ENCODE measurements at regions not wholly inside any gene's neighbourhood (a gene's known extent, or its start where the extent isn't known, plus 50 kb on each side); places are given as distances from the start of the nearest gene placed in this dataset.

DNA sequence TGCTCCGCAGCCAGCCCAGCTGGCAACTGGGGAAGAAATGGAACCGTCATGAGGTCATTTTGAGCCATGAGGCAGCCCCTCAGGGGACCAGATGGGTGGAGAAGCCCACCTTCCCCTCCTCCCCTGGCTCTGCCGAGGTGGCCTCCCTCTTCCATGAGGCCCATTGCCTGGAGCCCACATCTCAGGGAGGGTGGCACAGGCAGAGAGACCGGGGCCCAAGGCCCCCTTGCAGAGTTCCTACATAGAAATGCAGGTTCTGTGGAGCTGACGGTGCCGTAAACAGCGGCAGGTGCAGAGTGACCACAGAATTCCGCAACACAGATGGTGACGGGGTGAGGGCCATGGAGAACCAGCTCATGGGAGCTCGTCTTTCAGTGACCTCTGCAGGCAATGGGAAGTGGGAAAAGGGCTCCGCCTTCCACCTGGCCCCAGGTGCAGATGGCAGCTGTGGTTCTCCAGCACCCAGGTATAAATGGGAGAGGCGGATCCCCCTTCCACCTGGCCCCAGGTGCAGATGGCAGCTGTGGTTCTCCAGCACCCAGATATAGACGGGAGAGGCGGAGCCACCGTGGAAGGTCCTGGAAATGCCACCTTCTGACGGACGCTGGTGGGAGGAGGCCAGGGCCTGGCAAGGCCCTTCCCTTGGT is 765.4 kb downstream of the BRD1 start:
- H3F3A ChIP-seq (ENCODE audit: insufficient read depth): no peaks in the 10 kb centered on the region
- H3K9ac ChIP-seq (ENCODE audit: low read length): no peak overlapping the region
- H3K27ac ChIP-seq (ENCODE audit: low read depth, low read length): no peak overlapping the region
- H3K9me3 ChIP-seq (ENCODE audit: insufficient read depth, low read length): no peaks in the 10 kb centered on the region
- H4K20me1 ChIP-seq (ENCODE audit: low read depth, low read length): no peaks in the 10 kb centered on the region
- TF ChIP-seq CTCF (IDR thresholded peaks at IDR 0.05; ENCODE audit: insufficient read depth, low read length, poor library complexity, severe bottlenecking) (no peak), EZH2phosphoT487 (conservative IDR thresholded peaks at IDR 0.05; ENCODE audit: low read length) (no peak)
- no peaks in the 10 kb centered on the region for H3K27me3 ChIP-seq (ENCODE audit: low read length)
- no peak overlapping the region for H3K4me3 ChIP-seq (ENCODE audit: insufficient read depth, low read length, poor library complexity, severe bottlenecking)
- no peak overlapping the region for H2AFZ ChIP-seq (ENCODE audit: low read depth, low read length, severe bottlenecking)
- no peaks in the 10 kb centered on the region for H3K9me2 ChIP-seq (replicated peaks; ENCODE audit: insufficient read depth, low read length)
- H3K36me3 ChIP-seq (ENCODE audit: low read length): no peaks in the 10 kb centered on the region
- H3K79me2 ChIP-seq (ENCODE audit: insufficient read depth, low read length): no peaks in the 10 kb centered on the region
- H3K4me2 ChIP-seq (ENCODE audit: low read depth, low read length, poor library complexity, severe bottlenecking): no peak overlapping the region

- Histone ChIP-seq H3K9me3 (ENCODE audit: insufficient read depth, low read length) (no peaks in the 10 kb centered on the region), H3K9ac (ENCODE audit: low read length) (no peak overlapping the region), H2AFZ (ENCODE audit: low read depth, low read length, severe bottlenecking) (no peak overlapping the region), H3K9me2 (replicated peaks; ENCODE audit: insufficient read depth, low read length) (no peaks in the 10 kb centered on the region), H3K27ac (ENCODE audit: low read depth, low read length) (no peak overlapping the region), H3K27me3 (ENCODE audit: low read length) (no peaks in the 10 kb centered on the region), H3K79me2 (ENCODE audit: insufficient read depth, low read length) (no peaks in the 10 kb centered on the region), H3K36me3 (ENCODE audit: low read length) (no peaks in the 10 kb centered on the region), H4K20me1 (ENCODE audit: low read depth, low read length) (no peaks in the 10 kb centered on the region), H3F3A (ENCODE audit: insufficient read depth) (no peaks in the 10 kb centered on the region), H3K4me3 (ENCODE audit: insufficient read depth, low read length, poor library complexity, severe bottlenecking) (no peak overlapping the region), H3K4me2 (ENCODE audit: low read depth, low read length, poor library complexity, severe bottlenecking) (no peak overlapping the region)
- TF ChIP-seq CTCF (IDR thresholded peaks at IDR 0.05; ENCODE audit: insufficient read depth, low read length, poor library complexity, severe bottlenecking) (no peak), EZH2phosphoT487 (conservative IDR thresholded peaks at IDR 0.05; ENCODE audit: low read length) (no peak)
Measured at GRCh38 chr22:49057910-49058309, 769.8 kb downstream of the BRD1 start.

DNA sequence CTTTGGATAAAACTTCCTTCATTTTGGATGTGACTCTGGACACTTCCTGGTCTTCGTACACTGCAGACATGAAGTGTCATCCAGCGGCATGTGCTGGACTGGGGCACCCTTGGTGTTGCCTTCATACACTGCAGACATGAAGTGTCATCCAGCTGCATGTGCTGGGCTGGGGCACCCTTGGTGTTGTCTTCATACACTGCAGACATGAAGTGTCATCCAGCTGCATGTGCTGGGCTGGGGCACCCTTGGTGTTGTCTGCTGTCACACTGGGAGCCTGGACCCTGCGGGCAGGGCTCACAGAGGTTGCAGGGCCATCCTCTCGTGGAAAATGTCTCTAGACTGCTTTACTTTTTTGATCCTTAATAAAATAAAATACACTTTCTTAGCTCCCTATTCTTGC is 771.4 kb downstream of the BRD1 start:
- Histone ChIP-seq H3K4me3 (ENCODE audit: insufficient read depth, low read length, poor library complexity, severe bottlenecking) (no peak overlapping the region), H3F3A (ENCODE audit: insufficient read depth) (no peaks in the 10 kb centered on the region), H3K4me2 (ENCODE audit: low read depth, low read length, poor library complexity, severe bottlenecking) (no peak overlapping the region), H3K9me2 (replicated peaks; ENCODE audit: insufficient read depth, low read length) (no peaks in the 10 kb centered on the region), H3K36me3 (ENCODE audit: low read length) (no peaks in the 10 kb centered on the region), H2AFZ (ENCODE audit: low read depth, low read length, severe bottlenecking) (no peak overlapping the region), H3K9me3 (ENCODE audit: insufficient read depth, low read length) (no peaks in the 10 kb centered on the region), H3K27ac (ENCODE audit: low read depth, low read length) (no peak overlapping the region), H4K20me1 (ENCODE audit: low read depth, low read length) (no peaks in the 10 kb centered on the region), H3K27me3 (ENCODE audit: low read length) (no peaks in the 10 kb centered on the region), H3K79me2 (ENCODE audit: insufficient read depth, low read length) (no peaks in the 10 kb centered on the region), H3K9ac (ENCODE audit: low read length) (no peak overlapping the region)
- TF ChIP-seq EZH2phosphoT487 (conservative IDR thresholded peaks at IDR 0.05; ENCODE audit: low read length): no peak
- no peak for TF ChIP-seq CTCF (IDR thresholded peaks at IDR 0.05; ENCODE audit: insufficient read depth, low read length, poor library complexity, severe bottlenecking)
